EH (cell line): ENCODE measurements at regions not wholly inside any gene's neighbourhood (a gene's known extent, or its start where the extent isn't known, plus 50 kb on each side); places are given as distances from the start of the nearest gene placed in this dataset.
"Not testable (repeated sequence)": the region's sequence is repeated elsewhere in the genome, so short reads cannot be mapped to it uniquely, and the experiment has no call there.

Source experiments
- DNase-seq: peaks from one replicate; pipeline ENCODE4 v3.0.0-alpha.2; 2015; ENCODE audit warnings: low read depth

DNA sequence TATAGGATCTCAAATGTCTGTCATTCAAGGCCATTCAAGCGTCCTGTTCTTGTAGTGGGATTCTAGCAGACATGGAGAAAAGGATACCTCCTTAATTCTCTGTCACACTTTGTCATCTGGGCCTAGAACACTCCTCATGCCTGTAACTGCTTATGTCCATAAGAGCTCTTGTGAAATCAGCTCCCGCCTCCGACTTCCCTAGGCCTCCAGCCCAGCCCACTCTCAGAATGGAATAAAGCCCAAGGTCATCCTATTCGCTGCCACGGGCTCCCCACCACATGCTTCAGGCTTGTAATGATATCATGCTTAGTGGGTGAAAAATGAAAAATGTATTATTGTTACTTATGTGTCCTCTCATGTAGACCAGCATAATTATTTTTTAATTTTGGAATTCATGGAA, 632.5 kb downstream of the ISL1 start:
- no peak for DNase-seq

DNA sequence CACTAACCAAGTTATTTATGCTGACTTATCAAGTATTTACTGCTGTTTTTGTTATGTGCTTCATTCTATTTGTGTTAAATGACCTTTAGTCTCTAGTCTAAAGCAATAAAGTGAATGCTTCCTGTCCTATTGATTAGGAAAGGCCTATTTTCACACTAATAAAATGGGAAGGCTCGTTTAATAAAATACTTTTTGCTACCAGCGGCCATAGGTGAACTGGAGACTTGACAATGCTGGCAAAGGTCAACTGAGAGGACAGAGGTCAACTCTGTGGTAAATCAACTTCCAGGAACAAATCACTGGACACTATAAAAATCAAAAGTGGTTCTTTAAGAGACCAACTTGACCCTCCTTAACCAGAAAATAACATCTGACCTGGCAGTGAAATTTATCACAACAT, 634.3 kb downstream of the ISL1 start:
- DNase-seq, result no peak

DNA sequence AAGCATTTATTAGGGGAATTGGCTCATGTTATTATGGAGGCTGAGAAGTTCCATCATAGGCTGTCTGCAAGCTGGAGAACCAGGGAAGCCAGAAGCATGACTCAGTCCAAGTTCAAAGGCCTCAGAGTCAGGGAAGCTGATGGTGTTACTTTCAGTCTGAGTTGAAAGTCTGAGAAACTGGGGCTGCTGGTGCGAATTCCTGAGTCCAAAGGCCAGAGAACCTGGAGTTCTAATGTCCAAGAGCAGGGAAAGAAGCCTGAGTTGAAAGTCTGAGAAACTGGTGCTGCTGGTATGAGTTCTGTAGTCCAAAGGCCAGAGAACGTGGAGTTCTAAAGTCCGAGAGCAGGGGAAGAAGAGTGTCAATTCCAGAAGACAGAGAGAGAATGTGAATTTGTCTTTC, 641.1 kb downstream of the ISL1 start:
- DNase-seq, result peak; percentile 1

DNA sequence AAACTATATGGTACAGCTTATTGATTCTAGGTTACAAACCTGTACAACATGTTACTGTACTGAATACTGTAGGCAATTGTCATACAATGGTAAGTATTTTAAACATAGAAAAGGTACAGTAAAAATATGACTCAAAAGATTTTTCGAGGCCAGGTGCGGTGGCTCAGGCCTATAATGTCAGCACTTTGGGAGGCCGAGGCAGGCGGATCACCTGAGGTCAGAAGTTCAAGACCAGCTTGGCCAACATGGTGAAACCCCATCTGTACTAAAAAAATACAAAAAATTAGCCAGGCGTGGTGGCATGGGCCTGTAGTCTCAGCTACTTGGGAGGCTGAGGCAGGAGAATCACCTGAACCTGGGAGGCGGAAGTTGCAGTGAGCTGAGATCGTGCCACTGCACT, 646.6 kb downstream of the ISL1 start:
- not testable (repeated sequence) for DNase-seq

- no peak for DNase-seq
Observed at GRCh38 chr5:52041842-52042241, 658.6 kb downstream of the ISL1 start.

GRCh38 chr5:52043137-52043536, 659.9 kb downstream of the ISL1 start:
- no peak for DNase-seq

DNA sequence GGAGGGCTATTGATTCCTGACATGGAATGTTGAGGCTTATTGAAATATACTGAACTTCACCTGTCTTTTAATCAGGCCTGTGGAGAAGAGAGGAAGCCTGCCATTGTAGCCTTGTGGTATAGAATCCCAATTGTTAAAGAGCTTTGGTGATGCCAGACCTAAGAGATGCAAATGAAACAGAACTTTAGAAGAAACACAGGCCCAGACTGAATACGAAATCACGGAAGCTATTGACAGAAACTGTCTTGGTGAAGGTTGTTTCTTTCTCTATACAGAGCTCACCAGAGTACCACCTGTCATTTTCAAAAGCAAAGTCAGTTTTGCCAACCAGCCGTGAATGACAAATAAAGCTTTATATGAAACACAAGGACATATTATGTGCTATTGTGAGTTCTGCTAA, 660.3 kb downstream of the ISL1 start:
- DNase-seq, result no peak

- no peak for DNase-seq
Observed at GRCh38 chr5:52051759-52052158, 668.5 kb downstream of the ISL1 start.

DNA sequence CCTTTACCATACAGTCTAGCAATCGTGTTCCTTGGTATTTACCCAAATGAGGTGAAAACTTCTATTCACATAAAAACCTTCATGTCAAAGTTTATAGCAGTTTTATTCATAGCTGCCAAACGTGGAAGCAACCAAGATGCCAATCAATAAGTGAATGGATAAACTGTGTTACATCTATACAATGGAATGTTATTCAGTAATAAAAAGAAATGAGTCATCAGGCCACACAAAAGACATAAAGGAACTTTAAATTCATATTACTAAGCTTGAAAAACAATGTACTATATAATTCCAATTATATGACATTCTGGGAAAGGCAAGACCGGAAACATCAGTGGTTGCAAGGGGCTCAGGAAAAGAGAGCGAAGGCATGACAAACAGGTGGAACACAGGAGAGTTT, 679.9 kb downstream of the ISL1 start:
- DNase-seq, result no peak

- DNase-seq, result no peak
Observed at GRCh38 chr5:52065182-52065581, 681.9 kb downstream of the ISL1 start.

DNA sequence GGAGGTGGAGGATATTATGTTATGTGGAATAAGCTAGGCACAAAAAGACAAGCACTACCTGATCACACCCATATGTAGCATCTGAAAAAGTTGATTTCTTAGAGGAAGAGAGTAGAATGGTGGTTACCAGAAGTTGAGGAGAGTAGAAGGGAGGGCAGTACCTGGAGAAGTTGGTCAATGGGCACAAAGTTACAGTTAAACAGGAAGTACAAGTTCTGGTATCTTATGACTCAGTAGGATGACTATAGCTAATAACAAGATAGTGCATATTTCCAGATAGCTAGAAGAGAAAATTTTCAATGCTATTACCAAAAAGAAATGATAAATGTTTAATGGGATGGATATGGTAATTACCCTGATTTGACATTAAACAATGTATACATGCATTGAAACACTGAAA, 686.7 kb downstream of the ISL1 start:
- no peak for DNase-seq

- no peak for DNase-seq
Observed at GRCh38 chr5:52073993-52074689, 690.9 kb downstream of the ISL1 start.

DNA sequence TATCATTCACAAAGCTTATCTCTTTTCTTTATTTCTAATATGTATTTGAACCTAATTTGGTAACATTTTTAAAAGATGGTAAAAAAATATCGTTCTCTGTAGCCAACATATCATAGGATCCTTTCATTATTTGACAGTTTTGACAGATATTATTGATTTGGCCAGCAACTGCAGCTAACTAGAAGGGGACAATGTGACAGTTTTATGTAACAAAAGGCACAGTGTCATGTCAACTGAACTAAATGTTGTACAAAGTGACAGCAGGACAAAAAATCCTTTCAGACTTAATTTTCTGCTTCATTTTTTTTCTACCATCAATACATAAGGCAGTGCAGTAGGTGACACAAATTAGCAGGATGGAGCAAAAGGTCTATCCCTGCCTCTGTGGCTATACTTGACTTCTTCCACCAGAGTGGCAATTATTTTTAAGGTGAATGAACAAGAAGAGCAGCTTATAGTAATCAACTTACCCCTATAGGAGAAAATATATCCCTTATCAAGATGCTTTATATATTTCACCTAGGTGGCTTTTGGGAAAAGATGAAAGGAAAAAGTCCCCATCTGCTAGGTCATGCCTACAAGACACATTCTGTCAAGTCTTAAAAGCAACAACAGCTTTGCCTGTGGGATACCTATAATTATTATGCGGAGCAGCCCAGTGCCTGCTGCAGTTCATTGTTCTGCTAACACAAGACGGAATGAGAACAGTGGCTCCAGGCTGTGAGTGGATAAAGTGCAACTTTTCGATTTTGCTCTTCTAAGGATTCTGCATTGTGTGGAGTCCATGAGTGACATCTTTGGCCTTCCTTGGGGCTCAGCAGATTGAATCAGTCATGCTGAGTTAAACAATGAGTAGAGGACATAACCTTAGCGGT, 694.9 kb downstream of the ISL1 start:
- DNase-seq, result no peak

GRCh38 chr5:52102311-52102710, 685.4 kb upstream of the ITGA1 start:
- DNase-seq, result not testable (repeated sequence)

DNA sequence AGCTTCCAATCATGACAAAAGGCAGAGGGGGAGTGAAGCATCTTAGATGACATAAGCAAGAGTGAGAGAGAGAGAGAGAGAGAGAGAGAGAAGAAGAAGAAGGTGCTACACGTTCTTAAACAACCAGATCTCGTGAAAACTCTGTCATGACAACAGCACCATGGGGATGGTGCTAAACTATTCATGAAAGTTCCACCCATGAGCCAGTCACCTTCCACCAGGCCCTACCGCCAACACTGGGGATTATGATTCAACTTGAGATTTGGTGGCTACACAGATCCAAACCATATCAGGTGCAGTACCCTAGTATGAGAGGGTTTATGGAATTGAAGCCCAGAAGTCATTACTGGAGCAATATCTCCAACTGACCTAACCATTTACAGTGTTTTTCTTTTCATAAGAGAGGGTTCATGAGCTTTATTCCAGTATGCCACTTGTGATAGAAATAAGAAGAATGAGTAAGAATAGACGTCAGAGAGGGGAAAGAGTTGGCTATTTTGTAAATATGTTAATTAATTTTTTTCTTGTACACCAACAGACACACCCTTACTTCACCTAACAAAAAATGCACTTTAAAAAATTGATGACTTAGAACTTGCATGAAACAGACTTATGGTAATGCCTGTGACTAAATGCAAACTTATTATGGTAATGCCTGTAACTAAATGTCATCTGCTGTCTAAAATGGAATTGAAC, 680.4 kb upstream of the ITGA1 start:
- no peak for DNase-seq

DNA sequence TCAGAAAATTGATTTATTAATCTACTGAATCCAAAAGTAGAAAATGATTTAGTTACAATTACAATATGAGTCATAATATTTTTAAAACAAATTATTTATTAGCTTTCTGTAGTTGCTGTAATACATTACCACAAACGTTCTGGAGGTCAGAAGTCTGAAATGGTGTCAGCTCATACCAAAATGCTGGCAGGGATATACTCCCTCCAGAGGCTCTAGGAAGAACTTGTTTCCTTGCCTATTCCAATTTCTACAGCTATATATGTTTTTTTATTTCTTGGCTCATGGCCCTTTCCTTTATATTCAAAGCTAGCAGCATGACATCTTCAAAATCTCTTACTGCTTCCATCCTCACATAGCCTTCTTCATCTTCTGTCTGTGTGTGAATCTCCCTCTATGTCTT, 667.9 kb upstream of the ITGA1 start:
- no peak for DNase-seq

GRCh38 chr5:52132053-52132452, 655.7 kb upstream of the ITGA1 start:
- DNase-seq, result no peak

GRCh38 chr5:52134013-52134650, 653.6 kb upstream of the ITGA1 start:
- no peak for DNase-seq

- no peak for DNase-seq
Observed at GRCh38 chr5:52139888-52140615, 647.7 kb upstream of the ITGA1 start.

DNA sequence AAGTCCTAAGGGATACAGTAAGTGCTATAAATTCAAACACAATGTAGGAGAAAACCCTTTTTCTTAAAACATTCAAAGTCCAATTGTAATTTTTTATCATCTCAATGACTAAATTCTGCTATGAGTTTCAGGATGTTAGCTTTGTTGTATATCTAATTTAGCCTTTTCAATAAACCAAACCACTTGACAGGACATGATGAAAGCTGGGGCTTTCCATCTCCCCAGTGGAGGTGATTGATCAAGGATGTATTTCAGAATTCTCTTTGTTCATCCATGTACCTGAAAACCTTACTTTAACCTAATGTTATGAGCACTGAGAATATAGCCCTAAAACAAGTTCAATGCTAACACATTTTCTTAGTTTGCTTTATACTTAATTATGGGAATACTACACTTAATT, 639.0 kb upstream of the ITGA1 start:
- DNase-seq, result no peak

DNA sequence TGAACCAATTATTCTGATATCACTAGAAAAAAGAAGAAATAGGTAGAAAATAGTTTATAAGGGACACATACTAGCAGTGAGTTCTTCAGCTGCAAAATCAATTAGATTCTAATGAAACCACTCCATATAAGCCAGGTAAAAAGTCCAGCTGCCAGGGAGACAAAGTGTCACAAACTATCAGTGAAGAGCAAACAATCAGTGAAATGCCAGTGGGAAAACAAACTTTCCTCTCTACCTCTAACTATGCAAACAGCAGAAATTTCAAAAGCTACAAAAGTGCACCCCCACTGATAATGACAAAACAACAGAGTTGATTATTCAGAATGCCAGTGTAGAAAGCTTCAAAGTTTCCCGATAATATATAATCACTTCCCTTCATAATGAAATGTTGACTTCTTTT, 637.2 kb upstream of the ITGA1 start:
- no peak for DNase-seq

- DNase-seq, result not testable (repeated sequence)
Observed at GRCh38 chr5:52156809-52157208, 630.9 kb upstream of the ITGA1 start.
